ENCODE measurements at regions not wholly inside any gene's neighbourhood (a gene's known extent, or its start where the extent isn't known, plus 50 kb on each side); places are given as distances from the start of the nearest gene placed in this dataset.
"Not testable (repeated sequence)": the region's sequence is repeated elsewhere in the genome, so short reads cannot be mapped to it uniquely, and the experiment has no call there.

GRCh38 chr9:135282808-135283207, 195.3 kb downstream of the OLFM1 start:
- H3K9me3 Mint-ChIP-seq: no peaks in the 10 kb centered on the region
- no peak overlapping the region for H3K27ac Mint-ChIP-seq
- no peak for ATAC-seq (replicated peaks)
- no peaks in the 10 kb centered on the region for H3K4me1 Mint-ChIP-seq
- no peaks in the 10 kb centered on the region for H3K36me3 Mint-ChIP-seq (ENCODE audit: low read depth)
- H3K4me3 Mint-ChIP-seq: no peak overlapping the region
- peaks cover 3% of the 10 kb centered on the region for H3K27me3 Mint-ChIP-seq

GRCh38 chr9:135283671-135284070, 195.9 kb upstream of the PPP1R26 start:
- Mint-ChIP-seq H3K9me3 (no peaks in the 10 kb centered on the region), H3K27ac (no peak overlapping the region), H3K4me3 (no peak overlapping the region), H3K27me3 (no peaks in the 10 kb centered on the region), H3K4me1 (no peaks in the 10 kb centered on the region), H3K36me3 (ENCODE audit: low read depth) (no peaks in the 10 kb centered on the region)
- no peak for ATAC-seq (replicated peaks)

GRCh38 chr9:135284386-135285134, 195.0 kb upstream of the PPP1R26 start:
- Mint-ChIP-seq H3K36me3 (ENCODE audit: low read depth) (no peaks in the 10 kb centered on the region), H3K4me1 (no peaks in the 10 kb centered on the region), H3K27me3 (peaks cover 4% of the 10 kb centered on the region), H3K4me3 (no peak overlapping the region), H3K9me3 (no peaks in the 10 kb centered on the region), H3K27ac (no peak overlapping the region)
- ATAC-seq (replicated peaks): no peak

- not testable (repeated sequence) for H3K4me3 Mint-ChIP-seq; H3K27ac Mint-ChIP-seq; H3K36me3 Mint-ChIP-seq (ENCODE audit: low read depth); H3K4me1 Mint-ChIP-seq; H3K9me3 Mint-ChIP-seq; ATAC-seq (replicated peaks)
- peaks cover 14% of the 10 kb centered on the region for H3K27me3 Mint-ChIP-seq
These were observed 193.2 kb upstream of the PPP1R26 start for GRCh38 chr9:135286187-135286925.

- H3K4me1 Mint-ChIP-seq: no peaks in the 10 kb centered on the region
- H3K36me3 Mint-ChIP-seq (ENCODE audit: low read depth): no peaks in the 10 kb centered on the region
- peaks cover 14% of the 10 kb centered on the region for H3K27me3 Mint-ChIP-seq
- no peak for ATAC-seq (replicated peaks)
- no peak overlapping the region for H3K27ac Mint-ChIP-seq
- H3K4me3 Mint-ChIP-seq: no peak overlapping the region
- H3K9me3 Mint-ChIP-seq: no peaks in the 10 kb centered on the region
These were observed 192.6 kb upstream of the PPP1R26 start for GRCh38 chr9:135286961-135287360.

- Mint-ChIP-seq H3K36me3 (ENCODE audit: low read depth) (no peaks in the 10 kb centered on the region), H3K27me3 (peaks cover 18% of the 10 kb centered on the region), H3K4me3 (no peak overlapping the region), H3K27ac (no peak overlapping the region), H3K9me3 (no peaks in the 10 kb centered on the region), H3K4me1 (no peaks in the 10 kb centered on the region)
- ATAC-seq (replicated peaks): no peak
These were observed 192.0 kb upstream of the PPP1R26 start for GRCh38 chr9:135287627-135288026.

- H3K27ac Mint-ChIP-seq: no peak overlapping the region
- no peak for ATAC-seq (replicated peaks)
- H3K27me3 Mint-ChIP-seq: peaks cover 18% of the 10 kb centered on the region
- H3K4me3 Mint-ChIP-seq: no peak overlapping the region
- H3K4me1 Mint-ChIP-seq: no peaks in the 10 kb centered on the region
- no peaks in the 10 kb centered on the region for H3K36me3 Mint-ChIP-seq (ENCODE audit: low read depth)
- no peaks in the 10 kb centered on the region for H3K9me3 Mint-ChIP-seq
These were observed 191.5 kb upstream of the PPP1R26 start for GRCh38 chr9:135288054-135288453.

- H3K27ac Mint-ChIP-seq: no peak overlapping the region
- no peak overlapping the region for H3K4me3 Mint-ChIP-seq
- no peak for ATAC-seq (replicated peaks)
- H3K9me3 Mint-ChIP-seq: no peaks in the 10 kb centered on the region
- H3K27me3 Mint-ChIP-seq: peaks cover 21% of the 10 kb centered on the region
- H3K4me1 Mint-ChIP-seq: no peaks in the 10 kb centered on the region
- H3K36me3 Mint-ChIP-seq (ENCODE audit: low read depth): no peaks in the 10 kb centered on the region
These were observed 190.5 kb upstream of the PPP1R26 start for GRCh38 chr9:135289081-135289491.

GRCh38 chr9:135290086-135290485, 189.5 kb upstream of the PPP1R26 start:
- no peak for ATAC-seq (replicated peaks)
- no peaks in the 10 kb centered on the region for H3K4me1 Mint-ChIP-seq
- H3K36me3 Mint-ChIP-seq (ENCODE audit: low read depth): no peaks in the 10 kb centered on the region
- H3K4me3 Mint-ChIP-seq: no peak overlapping the region
- no peaks in the 10 kb centered on the region for H3K9me3 Mint-ChIP-seq
- no peak overlapping the region for H3K27ac Mint-ChIP-seq
- peaks cover 21% of the 10 kb centered on the region for H3K27me3 Mint-ChIP-seq

- no peak overlapping the region for H3K27ac Mint-ChIP-seq
- no peaks in the 10 kb centered on the region for H3K9me3 Mint-ChIP-seq
- ATAC-seq (replicated peaks): no peak
- H3K36me3 Mint-ChIP-seq (ENCODE audit: low read depth): no peaks in the 10 kb centered on the region
- H3K4me1 Mint-ChIP-seq: no peaks in the 10 kb centered on the region
- H3K27me3 Mint-ChIP-seq: peaks cover 21% of the 10 kb centered on the region
- no peak overlapping the region for H3K4me3 Mint-ChIP-seq
These were observed 189.0 kb upstream of the PPP1R26 start for GRCh38 chr9:135290566-135290965.

GRCh38 chr9:135291165-135291564, 188.4 kb upstream of the PPP1R26 start:
- Mint-ChIP-seq H3K4me3 (no peak overlapping the region), H3K9me3 (no peaks in the 10 kb centered on the region), H3K4me1 (no peaks in the 10 kb centered on the region), H3K27ac (no peak overlapping the region), H3K36me3 (ENCODE audit: low read depth) (no peaks in the 10 kb centered on the region), H3K27me3 (peaks cover 25% of the 10 kb centered on the region)
- no peak for ATAC-seq (replicated peaks)

- Mint-ChIP-seq H3K27ac (no peak overlapping the region), H3K4me3 (no peak overlapping the region), H3K27me3 (peaks cover 30% of the 10 kb centered on the region), H3K9me3 (no peaks in the 10 kb centered on the region), H3K36me3 (ENCODE audit: low read depth) (no peaks in the 10 kb centered on the region), H3K4me1 (no peaks in the 10 kb centered on the region)
- ATAC-seq (replicated peaks): no peak
These were observed 184.7 kb upstream of the PPP1R26 start for GRCh38 chr9:135294836-135295235.

GRCh38 chr9:135295551-135296300, 183.9 kb upstream of the PPP1R26 start:
- no peak overlapping the region for H3K4me3 Mint-ChIP-seq
- no peaks in the 10 kb centered on the region for H3K9me3 Mint-ChIP-seq
- no peaks in the 10 kb centered on the region for H3K36me3 Mint-ChIP-seq (ENCODE audit: low read depth)
- no peak for ATAC-seq (replicated peaks)
- H3K27ac Mint-ChIP-seq: no peak overlapping the region
- no peaks in the 10 kb centered on the region for H3K4me1 Mint-ChIP-seq
- peaks cover 31% of the 10 kb centered on the region for H3K27me3 Mint-ChIP-seq

GRCh38 chr9:135296735-135297455, 182.7 kb upstream of the PPP1R26 start:
- no peak overlapping the region for H3K4me3 Mint-ChIP-seq

More at GRCh38 chr9:135296735-135297455, 182.7 kb upstream of the PPP1R26 start:
- no peaks in the 10 kb centered on the region for H3K4me1 Mint-ChIP-seq
- ATAC-seq (replicated peaks): no peak
- no peaks in the 10 kb centered on the region for H3K9me3 Mint-ChIP-seq
- no peak overlapping the region for H3K27ac Mint-ChIP-seq
- H3K27me3 Mint-ChIP-seq: peaks cover 24% of the 10 kb centered on the region
- no peaks in the 10 kb centered on the region for H3K36me3 Mint-ChIP-seq (ENCODE audit: low read depth)

All from activated T-helper 17 cell treated with anti-CD3 and anti-CD28 coated beads, Interleukin-2, amount 50 U/mL, for 72 hours (primary cell).